ENCODE measurements at regions not wholly inside any gene's neighbourhood (a gene's known extent, or its start where the extent isn't known, plus 50 kb on each side); places are given as distances from the start of the nearest gene placed in this dataset.

- ChIA-PET CTCF (no interaction called here), POLR2A (no interaction called here)
- BruUV-seq (replicated peaks) = no TSS peak
- no peak overlapping the region for H3K4me3 ChIP-seq (ENCODE audit: low read depth in 2 of 2, low read length in 2 of 2)
- no peaks in the 10 kb centered on the region for H3K27me3 ChIP-seq (ENCODE audit: control insufficient read depth, insufficient read depth, low read length)
- no peaks in the 10 kb centered on the region for H3K9me3 ChIP-seq (ENCODE audit: control insufficient read depth, insufficient read depth, low read depth, low read length)
- no peaks in the 10 kb centered on the region for H3K36me3 ChIP-seq (ENCODE audit: control insufficient read depth, insufficient read depth, low read length)
- DNase-seq (ENCODE audit: low read depth, low spot score) (no peak), ATAC-seq (no peak)
- H3K4me1 ChIP-seq (ENCODE audit: control insufficient read depth, insufficient read depth, low read length) = no peaks in the 10 kb centered on the region
- in situ Hi-C loops (cut with HindIII; ENCODE audit: low pct_unique_long_range_greater_than_20kb, low sequenced_read_pairs) = no loop called here
- H3K27ac ChIP-seq (ENCODE audit: low read length) = no peak overlapping the region
- TF ChIP-seq POLR2AphosphoS5 (IDR thresholded peaks at IDR 0.05; ENCODE audit: low read depth, low read length) (no peak), REST (IDR thresholded peaks at IDR 0.05; ENCODE audit: insufficient read depth in 1 of 2, low read depth in 2 of 2, low read length in 1 of 2) (no peak), SIN3A (IDR thresholded peaks at IDR 0.05; ENCODE audit: borderline replicate concordance, insufficient read depth, low read depth, low read length) (no peak), CTCF (IDR thresholded peaks at IDR 0.05) (no peak), TCF7L2 (IDR thresholded peaks at IDR 0.05; ENCODE audit: low read depth, low read length) (no peak)
- intact Hi-C loops (cut with micrococcal nuclease; ENCODE audit: unreplicated experiment) = no loop called here
Measured at GRCh38 chr10:106370751-106371150, 793.8 kb downstream of the SORCS1 start.

GRCh38 chr10:106360870-106361269 lies 803.6 kb downstream of the SORCS1 start:
- no peaks in the 10 kb centered on the region for H3K27me3 ChIP-seq (ENCODE audit: control insufficient read depth, insufficient read depth, low read length)
- TF ChIP-seq CTCF (IDR thresholded peaks at IDR 0.05) (no peak), SIN3A (IDR thresholded peaks at IDR 0.05; ENCODE audit: borderline replicate concordance, insufficient read depth, low read depth, low read length) (no peak), REST (IDR thresholded peaks at IDR 0.05; ENCODE audit: insufficient read depth in 1 of 2, low read depth in 2 of 2, low read length in 1 of 2) (no peak), TCF7L2 (IDR thresholded peaks at IDR 0.05; ENCODE audit: low read depth, low read length) (no peak), POLR2AphosphoS5 (IDR thresholded peaks at IDR 0.05; ENCODE audit: low read depth, low read length) (no peak)
- no peaks in the 10 kb centered on the region for H3K9me3 ChIP-seq (ENCODE audit: control insufficient read depth, insufficient read depth, low read depth, low read length)
- no peaks in the 10 kb centered on the region for H3K4me1 ChIP-seq (ENCODE audit: control insufficient read depth, insufficient read depth, low read length)
- no peaks in the 10 kb centered on the region for H3K36me3 ChIP-seq (ENCODE audit: control insufficient read depth, insufficient read depth, low read length)
- intact Hi-C loops (cut with micrococcal nuclease; ENCODE audit: unreplicated experiment) (no loop called here), in situ Hi-C loops (cut with HindIII; ENCODE audit: low pct_unique_long_range_greater_than_20kb, low sequenced_read_pairs) (no loop called here)
- ChIA-PET POLR2A (no interaction called here), CTCF (no interaction called here)
- no peak overlapping the region for H3K4me3 ChIP-seq (ENCODE audit: low read depth in 2 of 2, low read length in 2 of 2)
- no peak overlapping the region for H3K27ac ChIP-seq (ENCODE audit: low read length)
- DNase-seq (ENCODE audit: low read depth, low spot score) (no peak), ATAC-seq (no peak)
- BruUV-seq (replicated peaks) = no TSS peak

All from Panc1 (cell line).